HG02678 (cell line): ENCODE measurements at regions not wholly inside any gene's neighbourhood (a gene's known extent, or its start where the extent isn't known, plus 50 kb on each side); places are given as distances from the start of the nearest gene placed in this dataset.

Experiments used
- ATAC-seq: cut with Tn5 transposase; IDR thresholded peaks from one replicate; pipeline ENCODE4 v1.9.1; 2021; ENCODE audit warnings: mild to moderate bottlenecking, moderate library complexity; ENCODE audit not compliant: unreplicated experiment

- no peak for ATAC-seq
These were observed 65.2 kb upstream of the SALL3 start for GRCh38 chr18:78914249-78914935.

GRCh38 chr18:78915446-78916008 lies 64.1 kb upstream of the SALL3 start:
- ATAC-seq: no peak

- no peak for ATAC-seq
These were observed 60.9 kb upstream of the SALL3 start for GRCh38 chr18:78918707-78919106.

- ATAC-seq: no peak
These were observed 59.7 kb upstream of the SALL3 start for GRCh38 chr18:78919956-78920355.

GRCh38 chr18:78920456-78921138 lies 59.0 kb upstream of the SALL3 start:
- ATAC-seq: no peak

GRCh38 chr18:78922856-78923255 lies 56.8 kb upstream of the SALL3 start:
- no peak for ATAC-seq

GRCh38 chr18:78924301-78924700 lies 55.3 kb upstream of the SALL3 start:
- ATAC-seq: no peak

- ATAC-seq: no peak
These were observed 54.7 kb upstream of the SALL3 start for GRCh38 chr18:78924786-78925540.

- no peak for ATAC-seq
These were observed 53.9 kb upstream of the SALL3 start for GRCh38 chr18:78925557-78926242.

GRCh38 chr18:78926243-78926615 lies 53.4 kb upstream of the SALL3 start:
- ATAC-seq: no peak

GRCh38 chr18:78927156-78927555 lies 52.5 kb upstream of the SALL3 start:
- no peak for ATAC-seq

- ATAC-seq: no peak
These were observed 52.0 kb upstream of the SALL3 start for GRCh38 chr18:78927616-78928015.

GRCh38 chr18:78928076-78928475 lies 51.5 kb upstream of the SALL3 start:
- no peak for ATAC-seq

GRCh38 chr18:78929516-78929915 lies 50.1 kb upstream of the SALL3 start:
- no peak for ATAC-seq
